Endothelial cell (in vitro differentiated cells): ENCODE measurements at regions not wholly inside any gene's neighbourhood (a gene's known extent, or its start where the extent isn't known, plus 50 kb on each side); places are given as distances from the start of the nearest gene placed in this dataset.

Experiments
- DNase-seq: peaks from one replicate; pipeline ENCODE4 v3.0.0; 2021; ENCODE audit warnings: low spot score
- H3K27ac Mint-ChIP-seq: one replicate; pipeline ENCODE4 v1.8.0; 2021; ENCODE audit warnings: mixed read lengths, inconsistent platforms; ENCODE audit not compliant: unreplicated experiment
- H3K27me3 Mint-ChIP-seq: one replicate; pipeline ENCODE4 v1.8.0; 2021; ENCODE audit warnings: mild to moderate bottlenecking, moderate library complexity, mixed read lengths, inconsistent platforms; ENCODE audit not compliant: unreplicated experiment
- H3K36me3 Mint-ChIP-seq: one replicate; pipeline ENCODE4 v1.8.0; 2021; ENCODE audit warnings: mild to moderate bottlenecking, low read depth, mixed read lengths, inconsistent platforms; ENCODE audit not compliant: unreplicated experiment
- H3K4me1 Mint-ChIP-seq: one replicate; pipeline ENCODE4 v1.8.0; 2021; ENCODE audit warnings: mild to moderate bottlenecking, mixed read lengths, inconsistent platforms; ENCODE audit not compliant: unreplicated experiment
- H3K4me3 Mint-ChIP-seq: one replicate; pipeline ENCODE4 v1.8.0; 2021; ENCODE audit warnings: mild to moderate bottlenecking, mixed read lengths, inconsistent platforms; ENCODE audit not compliant: unreplicated experiment
- H3K9me3 Mint-ChIP-seq: one replicate; pipeline ENCODE4 v1.8.0; 2021; ENCODE audit warnings: mixed read lengths, inconsistent platforms; ENCODE audit not compliant: unreplicated experiment
- CTCF ChIP-seq: fragments of 200-600 bp; sonication (generic); IDR thresholded peaks from one replicate; pipeline ENCODE4 v1.5.0; 2021; ENCODE audit warnings: antibody characterized with exemption; ENCODE audit not compliant: unreplicated experiment

- no peaks in the 10 kb centered on the region for H3K4me1 Mint-ChIP-seq
- H3K9me3 Mint-ChIP-seq: no peaks in the 10 kb centered on the region
- no peak overlapping the region for H3K27ac Mint-ChIP-seq
- H3K27me3 Mint-ChIP-seq: peaks cover 5% of the 10 kb centered on the region
- no peak overlapping the region for H3K4me3 Mint-ChIP-seq
- no peaks in the 10 kb centered on the region for H3K36me3 Mint-ChIP-seq
- no peak for DNase-seq
- no peak for TF ChIP-seq CTCF
These were observed 59.3 kb upstream of the NECTIN1 start for GRCh38 chr11:119788096-119788883.

DNA sequence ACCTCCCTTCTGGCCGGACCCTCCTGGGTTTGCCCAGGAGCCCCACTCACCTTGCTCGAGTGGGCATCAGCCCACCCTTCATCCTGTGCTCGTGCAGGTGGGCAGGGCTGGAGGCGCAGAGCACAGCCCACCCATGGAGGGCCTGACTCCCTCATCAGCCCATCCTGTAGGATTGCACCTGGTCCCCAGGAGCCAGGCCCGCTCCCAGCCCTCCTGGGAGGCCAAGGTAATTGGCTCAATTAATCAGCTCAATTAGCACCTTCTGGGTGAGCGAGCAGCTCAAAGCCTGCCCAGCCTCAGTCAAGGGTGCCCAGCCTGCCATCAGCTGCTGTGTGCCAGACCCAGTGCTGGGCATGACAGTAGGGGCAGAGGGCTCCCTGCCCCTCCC lies 58.1 kb upstream of the NECTIN1 start:
- TF ChIP-seq CTCF: no peak
- Mint-ChIP-seq H3K27me3 (peaks cover 4% of the 10 kb centered on the region), H3K27ac (no peak overlapping the region), H3K9me3 (no peaks in the 10 kb centered on the region), H3K4me3 (no peak overlapping the region), H3K36me3 (no peaks in the 10 kb centered on the region), H3K4me1 (no peaks in the 10 kb centered on the region)
- no peak for DNase-seq

- no peaks in the 10 kb centered on the region for H3K9me3 Mint-ChIP-seq
- DNase-seq: no peak
- H3K36me3 Mint-ChIP-seq: no peaks in the 10 kb centered on the region
- H3K4me3 Mint-ChIP-seq: no peak overlapping the region
- TF ChIP-seq CTCF: no peak
- H3K27me3 Mint-ChIP-seq: peaks cover 4% of the 10 kb centered on the region
- H3K4me1 Mint-ChIP-seq: no peaks in the 10 kb centered on the region
- no peak overlapping the region for H3K27ac Mint-ChIP-seq
These were observed 57.6 kb upstream of the NECTIN1 start for GRCh38 chr11:119786431-119787073.

DNA sequence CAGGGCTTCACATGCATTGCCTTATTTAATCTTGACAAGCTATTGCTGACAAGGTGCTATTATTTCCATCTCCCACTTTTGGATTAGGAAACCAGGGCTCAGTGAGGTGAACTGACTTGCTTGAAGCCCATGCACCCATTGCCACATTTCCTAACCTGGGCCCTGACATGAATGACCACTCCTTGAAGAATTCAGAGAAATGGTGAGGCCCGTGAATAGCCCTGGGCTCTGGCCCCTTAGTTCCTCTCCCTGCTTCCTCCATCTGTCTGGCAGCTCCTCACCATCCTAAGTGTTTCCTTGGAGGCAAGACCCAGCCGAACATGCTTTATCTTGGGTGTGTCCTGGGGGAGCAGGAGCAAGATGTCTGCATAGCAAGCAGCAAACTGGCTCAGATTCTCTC lies 56.1 kb upstream of the NECTIN1 start:
- no peak for TF ChIP-seq CTCF
- peaks cover 1% of the 10 kb centered on the region for H3K27me3 Mint-ChIP-seq
- H3K27ac Mint-ChIP-seq: no peak overlapping the region
- no peaks in the 10 kb centered on the region for H3K36me3 Mint-ChIP-seq
- no peak overlapping the region for H3K4me3 Mint-ChIP-seq
- no peaks in the 10 kb centered on the region for H3K9me3 Mint-ChIP-seq
- DNase-seq: no peak
- no peaks in the 10 kb centered on the region for H3K4me1 Mint-ChIP-seq

DNA sequence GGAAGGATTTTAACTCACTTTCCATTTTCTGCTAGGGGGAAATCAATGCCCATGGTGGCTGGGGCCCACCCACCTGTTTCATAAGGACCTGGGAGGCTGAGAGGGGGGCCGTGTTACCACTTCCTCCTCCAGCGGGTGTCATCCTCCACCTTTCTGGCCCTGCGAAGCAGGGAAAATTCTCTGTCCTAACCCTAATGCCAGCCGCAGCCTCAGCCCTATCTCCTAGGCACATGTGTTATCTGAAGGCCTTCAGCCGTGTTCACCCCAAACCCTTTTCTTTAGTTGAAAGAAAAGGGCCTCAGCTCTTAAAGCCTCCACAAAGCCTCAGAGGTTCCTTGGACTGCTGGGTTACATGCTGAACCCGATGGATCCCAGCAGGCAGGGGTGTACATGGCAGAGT lies 55.4 kb upstream of the NECTIN1 start:
- DNase-seq: no peak
- Mint-ChIP-seq H3K4me1 (no peaks in the 10 kb centered on the region), H3K36me3 (no peaks in the 10 kb centered on the region), H3K27ac (no peak overlapping the region), H3K9me3 (no peaks in the 10 kb centered on the region), H3K27me3 (peaks cover 1% of the 10 kb centered on the region), H3K4me3 (no peak overlapping the region)
- TF ChIP-seq CTCF: no peak
